ENCODE measurements at regions not wholly inside any gene's neighbourhood (a gene's known extent, or its start where the extent isn't known, plus 50 kb on each side); places are given as distances from the start of the nearest gene placed in this dataset.
"Not testable (repeated sequence)": the region's sequence is repeated elsewhere in the genome, so short reads cannot be mapped to it uniquely, and the experiment has no call there.

DNA sequence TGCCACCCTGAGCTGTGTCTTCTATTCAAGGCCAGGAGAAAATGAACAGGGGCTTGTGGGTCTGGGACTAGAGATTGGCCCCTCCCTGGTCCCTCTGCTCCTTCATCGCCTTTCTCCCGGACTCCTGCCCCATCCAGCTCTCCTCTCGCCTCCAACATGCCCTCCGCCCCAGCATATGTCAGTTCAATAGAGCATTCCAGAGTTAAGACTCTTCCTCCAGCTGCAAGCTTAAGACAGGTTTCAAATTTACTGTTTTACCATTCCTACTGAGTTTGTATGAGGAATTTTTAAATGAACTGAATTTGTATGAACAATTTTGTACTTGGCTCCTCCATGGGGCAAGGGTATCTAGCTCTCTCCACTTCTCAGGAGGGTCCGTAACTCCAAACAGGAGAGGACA, 195.6 kb downstream of the TBC1D2B start:
- TF ChIP-seq EZH2 (IDR thresholded peaks at IDR 0.05), result no peak
- TF ChIP-seq, protein P1, sequence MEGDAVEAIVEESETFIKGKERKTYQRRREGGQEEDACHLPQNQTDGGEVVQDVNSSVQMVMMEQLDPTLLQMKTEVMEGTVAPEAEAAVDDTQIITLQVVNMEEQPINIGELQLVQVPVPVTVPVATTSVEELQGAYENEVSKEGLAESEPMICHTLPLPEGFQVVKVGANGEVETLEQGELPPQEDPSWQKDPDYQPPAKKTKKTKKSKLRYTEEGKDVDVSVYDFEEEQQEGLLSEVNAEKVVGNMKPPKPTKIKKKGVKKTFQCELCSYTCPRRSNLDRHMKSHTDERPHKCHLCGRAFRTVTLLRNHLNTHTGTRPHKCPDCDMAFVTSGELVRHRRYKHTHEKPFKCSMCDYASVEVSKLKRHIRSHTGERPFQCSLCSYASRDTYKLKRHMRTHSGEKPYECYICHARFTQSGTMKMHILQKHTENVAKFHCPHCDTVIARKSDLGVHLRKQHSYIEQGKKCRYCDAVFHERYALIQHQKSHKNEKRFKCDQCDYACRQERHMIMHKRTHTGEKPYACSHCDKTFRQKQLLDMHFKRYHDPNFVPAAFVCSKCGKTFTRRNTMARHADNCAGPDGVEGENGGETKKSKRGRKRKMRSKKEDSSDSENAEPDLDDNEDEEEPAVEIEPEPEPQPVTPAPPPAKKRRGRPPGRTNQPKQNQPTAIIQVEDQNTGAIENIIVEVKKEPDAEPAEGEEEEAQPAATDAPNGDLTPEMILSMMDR (IDR thresholded peaks at IDR 0.05), result no peak
- TF ChIP-seq EZH2phosphoT487 (IDR thresholded peaks at IDR 0.05), result no peak
- H3F3A ChIP-seq (ENCODE audit: low read depth), result no peaks in the 10 kb centered on the region
- H3K4me3 ChIP-seq, result no peak overlapping the region
- no peaks in the 10 kb centered on the region for H3K9me3 ChIP-seq (ENCODE audit: low read depth)
- H3K36me3 ChIP-seq, result no peaks in the 10 kb centered on the region
- no peaks in the 10 kb centered on the region for H3K9me3 Mint-ChIP-seq
- H3K4me1 ChIP-seq, result peaks cover 5% of the 10 kb centered on the region
- no peaks in the 10 kb centered on the region for H3K36me3 Mint-ChIP-seq
- H3K27me3 ChIP-seq, result no peaks in the 10 kb centered on the region
- H4K20me1 ChIP-seq (ENCODE audit: low read depth), result no peaks in the 10 kb centered on the region
- no peak overlapping the region for H3K4me3 Mint-ChIP-seq
- H3K27ac ChIP-seq, result no peak overlapping the region
- H3K9ac ChIP-seq, result no peak overlapping the region
- H3K79me2 ChIP-seq (ENCODE audit: low read depth), result no peaks in the 10 kb centered on the region
- no peak for DNase-seq (ENCODE audit: low spot score)
- no peak overlapping the region for H3K27ac Mint-ChIP-seq
- no peak overlapping the region for H2AFZ ChIP-seq (replicated peaks)
- no peak overlapping the region for H3K4me2 ChIP-seq
- H3K4me1 Mint-ChIP-seq, result peaks cover 13% of the 10 kb centered on the region
- H3K27me3 Mint-ChIP-seq (ENCODE audit: insufficient read depth, low read depth), result peaks cover 5% of the 10 kb centered on the region

- DNase-seq (ENCODE audit: low spot score); H2AFZ ChIP-seq (replicated peaks); H3K9me3 Mint-ChIP-seq; H3K9ac ChIP-seq; H3F3A ChIP-seq (ENCODE audit: low read depth); H3K9me3 ChIP-seq (ENCODE audit: low read depth); H3K36me3 Mint-ChIP-seq; H3K4me3 Mint-ChIP-seq; H3K79me2 ChIP-seq (ENCODE audit: low read depth); H3K4me3 ChIP-seq; H3K36me3 ChIP-seq; H3K27ac Mint-ChIP-seq; H3K4me1 ChIP-seq; H3K4me2 ChIP-seq; H3K27ac ChIP-seq; H4K20me1 ChIP-seq (ENCODE audit: low read depth); H3K27me3 ChIP-seq; H3K27me3 Mint-ChIP-seq (ENCODE audit: insufficient read depth, low read depth): not testable (repeated sequence)
- peaks cover 14% of the 10 kb centered on the region for H3K4me1 Mint-ChIP-seq
Measured at GRCh38 chr15:77881535-77881934, 196.0 kb downstream of the TBC1D2B start.

DNA sequence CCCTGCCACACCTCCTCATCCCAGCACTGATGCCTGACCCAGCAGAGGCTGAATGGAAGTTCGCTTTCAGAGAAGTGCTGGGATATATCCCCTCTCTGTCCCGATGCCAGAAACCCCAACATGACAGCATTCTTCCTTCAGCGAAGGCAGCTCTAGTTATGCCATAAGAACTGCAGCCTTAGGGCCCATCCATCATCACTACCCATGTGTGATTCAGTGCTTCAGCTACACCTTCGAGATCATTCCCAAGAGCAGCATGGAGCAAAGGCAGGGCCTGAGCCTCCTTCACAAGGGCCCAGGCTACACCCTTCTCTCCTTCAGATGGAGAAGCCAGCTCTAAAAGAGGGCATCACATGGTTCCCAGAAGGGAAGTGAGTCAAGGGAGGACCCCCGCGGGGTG, 198.0 kb downstream of the TBC1D2B start:
- not testable (repeated sequence) for H3K4me2 ChIP-seq

GRCh38 chr15:77877869-77878577, 199.5 kb downstream of the TBC1D2B start:
- Mint-ChIP-seq H3K27me3 (ENCODE audit: insufficient read depth, low read depth) (peaks cover 5% of the 10 kb centered on the region), H3K4me1 (peaks cover 10% of the 10 kb centered on the region), H3K27ac (no peak overlapping the region), H3K36me3 (no peaks in the 10 kb centered on the region), H3K4me3 (no peak overlapping the region), H3K9me3 (no peaks in the 10 kb centered on the region)
- H3K27ac ChIP-seq, result no peak overlapping the region
- no peaks in the 10 kb centered on the region for H3K4me1 ChIP-seq
- no peak overlapping the region for H3K4me3 ChIP-seq
- H3K4me2 ChIP-seq, result no peak overlapping the region
- no peaks in the 10 kb centered on the region for H3K79me2 ChIP-seq (ENCODE audit: low read depth)
- DNase-seq (ENCODE audit: low spot score), result no peak
- no peaks in the 10 kb centered on the region for H3K36me3 ChIP-seq
- TF ChIP-seq EZH2 (IDR thresholded peaks at IDR 0.05) (no peak), EZH2phosphoT487 (IDR thresholded peaks at IDR 0.05) (no peak)
- TF ChIP-seq, protein P1 (IDR thresholded peaks at IDR 0.05), result no peak
- no peaks in the 10 kb centered on the region for H4K20me1 ChIP-seq (ENCODE audit: low read depth)
- no peak overlapping the region for H2AFZ ChIP-seq (replicated peaks)
- H3K9me3 ChIP-seq (ENCODE audit: low read depth), result no peaks in the 10 kb centered on the region
- H3F3A ChIP-seq (ENCODE audit: low read depth), result no peaks in the 10 kb centered on the region
- no peaks in the 10 kb centered on the region for H3K27me3 ChIP-seq
- H3K9ac ChIP-seq, result no peak overlapping the region

More for the DNA sequence above, 198.0 kb downstream of the TBC1D2B start:
- H3K36me3 Mint-ChIP-seq; H3K9me3 ChIP-seq (ENCODE audit: low read depth); H3K4me3 Mint-ChIP-seq; H3K36me3 ChIP-seq; H3K4me3 ChIP-seq; H3K9ac ChIP-seq; DNase-seq (ENCODE audit: low spot score); H3K27ac ChIP-seq; H4K20me1 ChIP-seq (ENCODE audit: low read depth); H3K27ac Mint-ChIP-seq; H3K27me3 ChIP-seq; H2AFZ ChIP-seq (replicated peaks); H3K9me3 Mint-ChIP-seq; H3K79me2 ChIP-seq (ENCODE audit: low read depth); H3K4me1 ChIP-seq; H3K27me3 Mint-ChIP-seq (ENCODE audit: insufficient read depth, low read depth); H3F3A ChIP-seq (ENCODE audit: low read depth): not testable (repeated sequence)
- peaks cover 14% of the 10 kb centered on the region for H3K4me1 Mint-ChIP-seq

GRCh38 chr15:77876107-77876820, 201.2 kb downstream of the TBC1D2B start:
- not testable (repeated sequence) for H3K4me3 Mint-ChIP-seq; H4K20me1 ChIP-seq (ENCODE audit: low read depth); H3K4me2 ChIP-seq; H3K27me3 ChIP-seq; H3K36me3 Mint-ChIP-seq; H3K9me3 Mint-ChIP-seq; H3K27me3 Mint-ChIP-seq (ENCODE audit: insufficient read depth, low read depth); H3F3A ChIP-seq (ENCODE audit: low read depth); H3K9ac ChIP-seq; DNase-seq (ENCODE audit: low spot score); H2AFZ ChIP-seq (replicated peaks); H3K27ac ChIP-seq; H3K9me3 ChIP-seq (ENCODE audit: low read depth); H3K4me1 ChIP-seq; H3K27ac Mint-ChIP-seq; H3K79me2 ChIP-seq (ENCODE audit: low read depth); H3K4me3 ChIP-seq; H3K36me3 ChIP-seq
- peaks cover 13% of the 10 kb centered on the region for H3K4me1 Mint-ChIP-seq

Data from neural progenitor cell (in vitro differentiated cells).